ENCODE measurements at regions not wholly inside any gene's neighbourhood (a gene's known extent, or its start where the extent isn't known, plus 50 kb on each side); places are given as distances from the start of the nearest gene placed in this dataset.

GRCh38 chr14:49999826-50000379 lies 107.0 kb downstream of the ARF6 start:
- no peak for DNase-seq

- no peak for DNase-seq
These were observed 107.7 kb downstream of the ARF6 start for GRCh38 chr14:50000380-50001150.

- no peak for DNase-seq
These were observed 108.5 kb downstream of the ARF6 start for GRCh38 chr14:50001151-50001998.

GRCh38 chr14:50001999-50002925 lies 109.4 kb downstream of the ARF6 start:
- no peak for DNase-seq

GRCh38 chr14:50002926-50003212 lies 110.0 kb downstream of the ARF6 start:
- DNase-seq = no peak

GRCh38 chr14:50003213-50004021 lies 110.5 kb downstream of the ARF6 start:
- DNase-seq = no peak

- DNase-seq = no peak
These were observed 110.2 kb downstream of the VCPKMT start for GRCh38 chr14:50006141-50006540.

GRCh38 chr14:50007123-50007903 lies 109.1 kb downstream of the VCPKMT start:
- DNase-seq = no peak

- no peak for DNase-seq
These were observed 107.8 kb downstream of the VCPKMT start for GRCh38 chr14:50008562-50008961.

- DNase-seq = no peak
These were observed 107.4 kb downstream of the VCPKMT start for GRCh38 chr14:50008974-50009373.

GRCh38 chr14:50010752-50011151 lies 105.6 kb downstream of the VCPKMT start:
- no peak for DNase-seq

GRCh38 chr14:50011242-50011641 lies 105.1 kb downstream of the VCPKMT start:
- DNase-seq = no peak

- no peak for DNase-seq
These were observed 103.7 kb downstream of the VCPKMT start for GRCh38 chr14:50012644-50013043.

GRCh38 chr14:50013198-50013918 lies 103.0 kb downstream of the VCPKMT start:
- no peak for DNase-seq

- no peak for DNase-seq
These were observed 102.4 kb downstream of the VCPKMT start for GRCh38 chr14:50013934-50014333.

- no peak for DNase-seq
These were observed 101.5 kb downstream of the VCPKMT start for GRCh38 chr14:50014809-50015430.

- no peak for DNase-seq
These were observed 100.7 kb downstream of the VCPKMT start for GRCh38 chr14:50015716-50016115.

GRCh38 chr14:50018201-50018932 lies 98.0 kb downstream of the VCPKMT start:
- no peak for DNase-seq

GRCh38 chr14:50018933-50019210 lies 97.5 kb downstream of the VCPKMT start:
- no peak for DNase-seq

GRCh38 chr14:50020184-50020583 lies 96.2 kb downstream of the VCPKMT start:
- no peak for DNase-seq

All from NCI-H1417 treated with DMSO at 0.1 percent for 48 hours (cell line).